SH-SY5Y (cell line): ENCODE measurements at regions not wholly inside any gene's neighbourhood (a gene's known extent, or its start where the extent isn't known, plus 50 kb on each side); places are given as distances from the start of the nearest gene placed in this dataset.

Experiments used
- GATA2 ChIP-seq: IDR thresholded peaks from 2 replicates; pipeline ENCODE4 v1.6.1; 2011; ENCODE audit warnings: mild to moderate bottlenecking, low read depth, low read length
- GATA3 ChIP-seq: IDR thresholded peaks from 2 replicates; pipeline ENCODE4 v1.6.1; 2011; ENCODE audit warnings: low read depth, mild to moderate bottlenecking, low read length, moderate library complexity

DNA sequence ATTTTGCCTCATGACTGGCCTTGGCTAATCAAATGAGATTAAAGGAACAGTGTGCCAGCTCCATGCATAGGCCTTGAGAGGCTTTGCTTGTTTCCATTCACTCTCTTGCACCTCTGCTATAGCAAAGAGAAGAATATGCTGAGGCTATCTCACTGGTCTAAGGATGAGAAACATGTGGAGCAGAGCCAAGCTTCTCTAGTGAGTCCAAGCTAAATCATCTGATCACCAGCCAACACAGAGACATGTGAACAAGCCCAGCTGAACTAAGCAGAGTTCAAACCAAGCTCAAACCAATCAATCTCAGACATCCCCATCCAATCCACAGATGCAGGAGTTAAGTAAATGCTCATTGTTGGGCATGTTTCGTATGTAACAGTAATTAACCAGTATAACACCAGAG, 69.4 kb upstream of the API5 start:
- no peak for TF ChIP-seq GATA3
- TF ChIP-seq GATA2, result no peak

DNA sequence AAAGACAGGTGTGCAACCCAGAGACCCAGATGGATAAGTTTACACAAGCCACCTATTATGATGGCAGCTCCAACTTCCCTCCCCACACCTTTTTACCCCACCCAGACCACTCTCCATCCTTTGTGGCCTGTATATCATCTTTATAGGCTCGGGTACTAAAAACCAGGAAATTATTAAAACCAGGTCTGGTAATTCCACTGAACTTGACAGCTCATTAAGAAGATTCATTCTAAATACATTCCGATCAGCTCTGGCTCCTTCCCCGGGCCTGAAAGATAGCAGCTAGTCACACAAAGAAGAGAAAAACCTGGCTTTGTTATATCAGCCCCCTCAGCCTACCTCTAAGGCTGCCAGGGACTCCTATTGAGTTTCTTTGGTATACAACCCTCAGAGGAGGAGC, 67.9 kb upstream of the API5 start:
- no peak for TF ChIP-seq GATA2
- no peak for TF ChIP-seq GATA3

DNA sequence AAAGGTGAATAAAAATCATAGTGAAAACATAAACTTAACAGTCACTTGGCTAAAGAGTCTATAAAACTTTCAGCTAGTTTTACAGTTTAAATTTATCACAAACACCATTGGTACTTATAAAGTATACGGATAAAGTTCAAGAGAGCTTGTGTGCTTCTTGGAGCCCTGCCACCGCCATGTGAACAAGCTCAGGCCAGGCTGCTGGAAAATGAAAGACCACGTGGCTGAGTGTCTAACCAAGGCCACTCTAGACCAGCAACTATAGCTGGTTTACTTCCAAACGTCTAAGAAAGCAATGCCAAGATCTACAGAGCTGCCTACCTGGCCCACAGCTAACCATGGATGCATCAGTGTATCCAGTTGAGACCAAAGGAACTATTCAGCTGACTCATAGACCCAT, 66.3 kb upstream of the API5 start:
- TF ChIP-seq GATA3, result no peak
- TF ChIP-seq GATA2, result no peak

DNA sequence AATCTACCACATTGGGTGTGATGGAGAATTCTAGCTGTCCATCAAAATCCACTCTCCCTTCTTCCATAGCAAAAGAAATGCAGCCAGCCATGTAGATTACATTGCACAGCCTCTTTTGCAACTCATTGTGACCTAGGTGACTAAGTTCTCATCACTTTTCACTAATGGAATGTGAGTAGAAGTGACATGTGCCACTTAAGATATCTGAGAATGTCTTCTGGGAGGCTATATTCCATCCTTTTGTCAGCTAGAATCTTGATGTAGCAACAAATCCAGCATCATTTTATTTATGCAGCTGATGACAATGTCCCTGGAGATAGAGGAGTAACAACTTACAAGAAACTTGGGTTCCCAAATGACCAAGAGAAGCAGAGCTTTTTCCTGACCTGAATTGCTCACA, 61.5 kb upstream of the API5 start:
- no peak for TF ChIP-seq GATA2
- TF ChIP-seq GATA3, result no peak

DNA sequence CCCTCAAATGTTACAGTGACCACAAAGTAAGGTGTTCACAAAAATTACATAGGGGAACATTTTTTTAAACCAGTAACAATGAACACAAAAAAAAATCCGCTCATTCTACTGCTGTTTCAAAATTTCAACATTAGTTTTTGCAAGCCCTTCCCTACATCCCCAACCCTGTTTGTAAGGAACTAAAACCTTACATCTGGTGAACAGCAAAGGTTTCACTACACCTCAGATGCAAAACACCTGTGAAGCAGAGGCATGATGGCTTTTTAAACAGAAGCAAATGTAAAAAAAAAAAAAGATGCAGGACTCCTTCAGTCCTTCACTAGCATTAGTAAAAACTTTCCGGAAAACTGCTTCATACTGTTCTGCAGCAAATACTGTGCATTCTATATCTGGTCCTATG, 50.0 kb upstream of the API5 start:
- TF ChIP-seq GATA2 (no peak), GATA3 (no peak)
